ENCODE measurements at regions not wholly inside any gene's neighbourhood (a gene's known extent, or its start where the extent isn't known, plus 50 kb on each side); places are given as distances from the start of the nearest gene placed in this dataset.

DNA sequence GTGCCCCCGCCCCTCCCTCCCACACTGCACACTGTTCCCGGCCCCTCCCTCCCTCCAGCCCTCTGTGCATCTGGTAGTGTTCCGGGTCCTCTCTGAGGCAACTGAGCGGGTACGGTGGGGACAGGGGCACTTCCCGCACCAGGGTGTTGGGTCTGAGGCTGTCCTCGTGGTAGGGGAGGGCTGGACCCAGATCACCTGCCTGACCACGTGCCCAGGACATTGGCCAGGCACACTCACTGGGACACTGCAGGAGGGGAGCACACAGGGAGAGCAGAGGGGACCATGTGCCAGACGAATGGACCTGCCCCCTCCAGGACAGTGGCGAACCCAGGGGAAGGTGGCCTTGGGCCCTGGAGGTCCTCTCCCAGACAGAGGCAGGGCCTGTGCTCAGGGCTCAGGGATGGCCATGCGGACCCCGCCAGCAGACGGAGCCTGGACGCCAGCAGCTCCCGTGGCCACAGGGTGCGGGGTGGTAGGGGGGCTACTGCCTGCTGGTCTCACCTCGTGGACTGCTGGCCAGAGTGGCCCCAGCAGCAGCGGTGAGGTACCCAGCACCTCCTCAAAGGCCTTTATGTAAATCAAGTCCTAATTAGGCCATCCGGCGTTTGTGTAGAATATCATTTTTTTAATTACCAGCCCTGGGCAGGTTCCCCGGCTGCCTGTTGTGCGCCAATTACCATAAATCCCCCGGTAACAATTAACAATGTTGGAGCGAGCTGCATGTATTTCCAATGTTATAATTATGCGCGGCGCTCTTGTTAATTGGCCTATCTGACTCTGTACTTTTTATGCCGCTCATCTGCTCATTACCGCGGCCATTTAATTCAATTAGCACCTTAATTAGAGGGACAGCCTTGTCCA lies 106.9 kb downstream of the FAM53A start:
- Histone ChIP-seq H3K27me3 (ENCODE audit: control insufficient read depth, insufficient read depth, low read length) (peaks cover 5% of the 10 kb centered on the region), H3K36me3 (ENCODE audit: control insufficient read depth, insufficient read depth, low read length) (no peaks in the 10 kb centered on the region), H3K4me3 (ENCODE audit: low read length) (no peak overlapping the region), H3K27ac (ENCODE audit: low read depth, low read length) (no peak overlapping the region), H3K4me1 (ENCODE audit: control insufficient read depth, insufficient read depth, low read length) (no peaks in the 10 kb centered on the region), H3K9ac (ENCODE audit: low read length) (no peak overlapping the region)

DNA sequence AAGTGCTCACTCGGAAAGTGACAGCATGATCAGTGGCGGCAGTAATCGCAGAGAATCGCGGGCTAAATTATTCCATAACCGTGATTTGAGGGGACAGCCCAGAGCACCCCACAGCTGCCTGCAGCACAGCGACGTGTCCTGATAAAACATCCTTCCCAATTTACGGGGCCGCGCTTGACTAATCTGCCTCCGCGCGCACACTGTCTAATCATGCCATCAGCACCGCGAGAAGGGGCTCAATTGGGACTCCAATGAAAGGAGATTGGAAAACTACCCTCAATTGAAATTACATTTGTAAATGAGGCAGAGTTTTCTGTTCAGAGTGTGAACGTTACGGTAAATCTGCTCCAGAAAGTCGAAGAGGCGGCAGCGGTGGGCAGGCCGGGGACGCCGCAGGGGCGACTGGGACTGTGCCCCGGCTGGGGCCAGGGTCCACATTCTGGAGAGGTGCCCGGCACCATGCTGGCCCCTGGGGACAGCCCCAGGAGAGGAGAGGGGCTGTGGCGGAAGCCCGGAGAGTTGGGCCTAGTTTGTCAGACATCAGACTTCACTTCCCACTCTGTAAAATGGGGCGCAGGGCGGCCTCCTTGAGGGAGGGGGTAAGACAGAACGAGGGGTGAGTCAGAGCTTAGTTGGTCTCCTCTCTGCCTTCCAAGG lies 107.7 kb downstream of the FAM53A start:
- Histone ChIP-seq H3K27me3 (ENCODE audit: control insufficient read depth, insufficient read depth, low read length) (peaks cover 5% of the 10 kb centered on the region), H3K9ac (ENCODE audit: low read length) (no peak overlapping the region), H3K4me3 (ENCODE audit: low read length) (no peak overlapping the region), H3K36me3 (ENCODE audit: control insufficient read depth, insufficient read depth, low read length) (no peaks in the 10 kb centered on the region), H3K4me1 (ENCODE audit: control insufficient read depth, insufficient read depth, low read length) (no peaks in the 10 kb centered on the region), H3K27ac (ENCODE audit: low read depth, low read length) (no peak overlapping the region)

DNA sequence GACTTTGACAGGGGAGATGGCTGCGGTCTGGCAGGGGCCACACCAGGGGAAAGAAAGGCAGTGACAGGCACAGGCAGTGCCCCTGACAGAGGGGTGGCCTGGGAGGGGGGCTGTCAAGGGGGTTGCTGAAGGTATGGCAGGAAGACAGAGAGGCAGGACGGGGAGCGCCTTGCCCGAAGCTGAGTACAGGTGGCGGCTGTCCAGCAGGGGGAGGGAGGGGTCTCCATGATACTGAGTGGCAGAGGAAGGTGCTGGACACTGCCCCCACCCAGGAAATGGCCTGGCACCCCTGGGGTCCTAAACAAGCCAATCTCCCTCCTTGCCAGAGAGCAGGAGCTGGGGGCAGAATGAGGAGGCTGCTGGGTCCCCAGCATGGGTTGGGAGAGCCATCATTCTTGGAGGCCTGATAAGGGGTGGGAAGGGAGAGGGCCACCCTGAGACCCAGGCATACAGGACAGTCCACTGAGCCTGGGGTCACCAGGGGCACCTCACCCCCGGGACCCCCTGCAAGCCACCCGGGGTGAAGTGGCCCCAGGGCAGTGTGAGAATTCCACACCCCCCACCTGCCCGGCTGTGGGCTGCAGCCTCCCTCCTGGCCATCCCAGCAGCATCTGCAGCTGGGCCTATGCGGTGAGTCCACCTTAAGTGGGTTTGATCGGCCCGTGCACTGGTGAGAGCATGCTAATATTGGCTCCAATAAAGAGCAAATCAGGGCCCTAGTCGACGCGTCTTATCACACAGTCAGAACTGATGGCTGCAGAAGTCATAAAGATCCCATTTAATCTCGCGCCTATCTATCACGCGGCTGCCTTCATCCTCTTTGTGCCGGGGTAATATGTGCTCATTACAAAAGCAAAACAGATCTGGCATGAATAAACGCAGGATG lies 108.5 kb downstream of the FAM53A start:
- H3K27me3 ChIP-seq (ENCODE audit: control insufficient read depth, insufficient read depth, low read length), result peaks cover 5% of the 10 kb centered on the region
- H3K4me3 ChIP-seq (ENCODE audit: low read length), result no peak overlapping the region
- no peak overlapping the region for H3K27ac ChIP-seq (ENCODE audit: low read depth, low read length)
- H3K9ac ChIP-seq (ENCODE audit: low read length), result no peak overlapping the region
- no peaks in the 10 kb centered on the region for H3K36me3 ChIP-seq (ENCODE audit: control insufficient read depth, insufficient read depth, low read length)
- no peaks in the 10 kb centered on the region for H3K4me1 ChIP-seq (ENCODE audit: control insufficient read depth, insufficient read depth, low read length)

DNA sequence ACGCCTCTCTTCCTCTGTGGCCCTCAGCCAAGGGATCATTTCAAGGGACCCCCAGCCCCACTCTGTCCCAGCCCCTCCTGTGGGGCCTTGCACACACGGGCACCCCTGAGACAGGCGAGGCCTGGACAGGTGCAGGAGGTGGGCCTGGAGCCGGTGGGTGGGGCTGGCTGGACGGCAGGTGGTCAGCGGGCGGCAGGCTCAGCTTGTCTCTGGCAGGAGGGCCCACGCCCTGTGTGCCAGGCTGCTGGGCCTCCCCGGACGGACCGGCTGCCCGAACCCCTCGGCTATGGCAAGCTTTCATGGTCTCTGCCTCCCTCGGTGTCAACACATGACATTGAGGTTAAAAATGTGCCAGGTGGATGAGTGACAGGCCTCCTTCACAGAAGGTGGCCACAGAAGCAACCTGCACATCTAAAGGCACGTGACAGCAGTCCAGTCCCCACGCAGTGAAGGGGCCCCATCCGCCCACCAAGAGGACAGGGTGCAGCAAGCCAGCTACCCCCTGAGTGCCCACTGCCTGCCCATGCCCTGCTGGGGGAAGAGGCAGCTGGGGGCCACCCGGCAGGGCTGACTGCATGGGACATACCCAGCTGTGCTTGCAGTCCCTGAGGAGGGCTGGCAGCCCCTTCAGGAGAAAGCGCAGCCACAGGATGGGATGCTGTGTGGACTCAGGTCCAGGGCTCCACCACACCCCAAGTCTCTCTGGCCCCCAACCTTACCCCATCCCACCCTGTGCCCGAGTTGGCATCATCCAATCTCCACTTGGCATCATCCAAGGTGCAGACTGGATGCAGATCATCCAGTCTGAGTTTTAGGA lies 109.3 kb downstream of the FAM53A start:
- no peak overlapping the region for H3K4me3 ChIP-seq (ENCODE audit: low read length)
- H3K27me3 ChIP-seq (ENCODE audit: control insufficient read depth, insufficient read depth, low read length), result peaks cover 5% of the 10 kb centered on the region
- no peaks in the 10 kb centered on the region for H3K4me1 ChIP-seq (ENCODE audit: control insufficient read depth, insufficient read depth, low read length)
- no peak overlapping the region for H3K9ac ChIP-seq (ENCODE audit: low read length)
- H3K36me3 ChIP-seq (ENCODE audit: control insufficient read depth, insufficient read depth, low read length), result no peaks in the 10 kb centered on the region
- no peak overlapping the region for H3K27ac ChIP-seq (ENCODE audit: low read depth, low read length)

DNA sequence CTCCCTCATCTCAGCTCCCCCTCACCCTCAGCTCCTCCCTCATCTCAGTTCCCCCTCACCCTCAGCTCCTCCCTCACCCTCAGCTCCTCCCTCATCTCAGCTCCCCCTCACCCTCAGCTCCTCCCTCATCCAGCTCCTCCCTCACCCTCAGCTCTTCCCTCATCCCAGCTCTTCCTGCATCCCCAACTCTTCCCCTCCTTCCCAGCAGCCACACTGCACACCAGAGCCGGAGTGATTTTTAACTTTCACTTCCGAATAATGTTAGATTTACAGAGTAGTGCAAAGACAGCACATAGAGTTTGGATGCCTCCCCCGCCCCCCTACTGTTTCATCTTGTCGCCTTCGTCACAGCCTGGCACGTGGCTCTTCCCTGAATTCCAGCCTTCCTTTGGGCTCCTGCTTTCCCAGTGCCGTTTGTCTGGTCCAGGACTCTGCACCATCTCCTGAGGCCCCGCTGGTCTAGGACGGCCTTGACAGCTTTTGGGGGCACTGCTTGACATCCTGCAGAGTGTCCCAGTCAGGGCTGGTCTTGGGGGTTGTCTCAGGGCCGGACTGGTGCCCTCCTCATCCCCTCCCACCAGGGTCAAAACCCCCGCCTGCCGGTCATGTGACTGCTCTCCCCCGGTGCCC lies 110.2 kb downstream of the FAM53A start:
- Histone ChIP-seq H3K27me3 (ENCODE audit: control insufficient read depth, insufficient read depth, low read length) (peaks cover 8% of the 10 kb centered on the region), H3K9ac (ENCODE audit: low read length) (no peak overlapping the region), H3K4me1 (ENCODE audit: control insufficient read depth, insufficient read depth, low read length) (no peaks in the 10 kb centered on the region)

DNA sequence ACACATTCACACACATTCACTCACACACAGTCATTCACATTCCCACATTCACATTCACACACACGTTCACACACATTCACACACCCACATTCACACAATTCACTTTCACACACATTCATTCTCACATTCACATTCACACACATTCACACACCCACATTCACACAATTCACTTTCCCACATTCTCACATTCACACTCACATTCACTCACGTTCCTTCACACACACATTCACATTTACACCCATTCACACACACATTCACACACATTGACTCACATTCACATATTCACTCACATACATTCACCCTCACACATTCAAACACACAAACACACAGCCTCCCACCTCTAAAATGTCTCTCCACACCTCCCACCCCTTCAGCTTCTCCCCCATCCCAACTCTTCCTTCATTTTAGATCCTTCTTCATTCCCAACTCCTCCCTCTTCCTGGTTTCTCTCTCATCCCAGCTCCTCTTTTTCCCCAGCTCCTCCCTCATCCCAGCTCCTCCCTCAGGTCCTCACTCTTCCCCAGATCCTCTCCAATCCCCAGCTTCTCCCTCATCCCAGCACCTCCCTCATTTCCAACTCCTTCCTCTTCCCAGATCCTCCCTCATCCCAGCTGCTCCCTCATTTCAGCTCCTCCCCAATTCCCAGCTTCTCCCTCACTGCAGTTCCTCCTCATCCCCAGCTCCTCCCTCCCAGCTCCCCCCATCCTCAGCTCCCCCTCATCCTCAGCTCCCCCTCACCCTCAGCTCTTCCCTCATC lies 111.0 kb downstream of the FAM53A start:
- Histone ChIP-seq H3K36me3 (ENCODE audit: control insufficient read depth, insufficient read depth, low read length) (no peaks in the 10 kb centered on the region), H3K9ac (ENCODE audit: low read length) (no peak overlapping the region), H3K27ac (ENCODE audit: low read depth, low read length) (no peak overlapping the region), H3K27me3 (ENCODE audit: control insufficient read depth, insufficient read depth, low read length) (peaks cover 4% of the 10 kb centered on the region), H3K4me3 (ENCODE audit: low read length) (no peak overlapping the region), H3K4me1 (ENCODE audit: control insufficient read depth, insufficient read depth, low read length) (no peaks in the 10 kb centered on the region)

More for the DNA sequence above, 110.2 kb downstream of the FAM53A start:
- H3K4me3 ChIP-seq (ENCODE audit: low read length), result no peak overlapping the region
- no peaks in the 10 kb centered on the region for H3K36me3 ChIP-seq (ENCODE audit: control insufficient read depth, insufficient read depth, low read length)
- H3K27ac ChIP-seq (ENCODE audit: low read depth, low read length), result no peak overlapping the region

DNA sequence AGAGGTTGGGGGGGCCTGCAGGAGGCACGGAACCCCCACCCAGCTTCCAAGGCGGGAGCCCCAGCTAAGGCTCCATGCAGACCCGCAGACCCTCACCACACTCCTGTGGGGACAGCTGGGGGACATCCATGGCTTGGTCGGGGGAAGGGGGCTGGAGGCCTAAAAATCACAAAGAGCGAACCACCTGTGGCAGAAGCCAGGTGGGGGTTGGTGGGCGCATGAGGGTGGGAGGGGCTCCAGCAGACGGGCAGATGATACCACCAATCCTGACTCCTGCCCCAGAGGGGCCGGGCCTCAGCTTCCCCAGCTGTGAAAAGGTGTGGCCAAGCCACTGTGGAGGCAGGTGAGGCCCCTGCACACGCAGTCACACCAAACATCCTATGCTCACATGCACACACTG lies 111.6 kb downstream of the FAM53A start:
- Histone ChIP-seq H3K4me1 (ENCODE audit: control insufficient read depth, insufficient read depth, low read length) (no peaks in the 10 kb centered on the region), H3K27me3 (ENCODE audit: control insufficient read depth, insufficient read depth, low read length) (peaks cover 3% of the 10 kb centered on the region), H3K36me3 (ENCODE audit: control insufficient read depth, insufficient read depth, low read length) (no peaks in the 10 kb centered on the region), H3K27ac (ENCODE audit: low read depth, low read length) (no peak overlapping the region), H3K9ac (ENCODE audit: low read length) (no peak overlapping the region), H3K4me3 (ENCODE audit: low read length) (no peak overlapping the region)

DNA sequence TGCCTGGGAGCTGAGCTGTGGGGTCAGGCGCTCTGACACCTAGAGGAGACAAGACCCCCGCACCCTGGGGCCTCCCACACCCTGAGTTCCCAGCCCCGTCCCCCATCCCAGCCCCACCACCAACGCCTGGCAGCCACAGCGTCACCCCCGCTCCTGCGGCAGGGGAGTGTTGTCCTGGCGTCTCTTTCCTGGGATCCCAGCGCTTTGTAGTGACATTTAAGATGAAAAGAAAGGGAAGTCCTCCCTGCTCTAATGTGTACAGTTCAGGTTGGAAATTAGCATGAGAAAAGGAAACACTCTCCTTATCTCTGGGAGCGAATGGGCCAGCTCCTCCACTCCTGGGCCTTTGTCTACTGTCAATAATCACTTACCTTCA lies 112.1 kb downstream of the FAM53A start:
- no peak overlapping the region for H3K27ac ChIP-seq (ENCODE audit: low read depth, low read length)
- H3K4me1 ChIP-seq (ENCODE audit: control insufficient read depth, insufficient read depth, low read length), result no peaks in the 10 kb centered on the region
- H3K9ac ChIP-seq (ENCODE audit: low read length), result no peak overlapping the region
- no peaks in the 10 kb centered on the region for H3K36me3 ChIP-seq (ENCODE audit: control insufficient read depth, insufficient read depth, low read length)
- H3K4me3 ChIP-seq (ENCODE audit: low read length), result no peak overlapping the region
- H3K27me3 ChIP-seq (ENCODE audit: control insufficient read depth, insufficient read depth, low read length), result peaks cover 4% of the 10 kb centered on the region

DNA sequence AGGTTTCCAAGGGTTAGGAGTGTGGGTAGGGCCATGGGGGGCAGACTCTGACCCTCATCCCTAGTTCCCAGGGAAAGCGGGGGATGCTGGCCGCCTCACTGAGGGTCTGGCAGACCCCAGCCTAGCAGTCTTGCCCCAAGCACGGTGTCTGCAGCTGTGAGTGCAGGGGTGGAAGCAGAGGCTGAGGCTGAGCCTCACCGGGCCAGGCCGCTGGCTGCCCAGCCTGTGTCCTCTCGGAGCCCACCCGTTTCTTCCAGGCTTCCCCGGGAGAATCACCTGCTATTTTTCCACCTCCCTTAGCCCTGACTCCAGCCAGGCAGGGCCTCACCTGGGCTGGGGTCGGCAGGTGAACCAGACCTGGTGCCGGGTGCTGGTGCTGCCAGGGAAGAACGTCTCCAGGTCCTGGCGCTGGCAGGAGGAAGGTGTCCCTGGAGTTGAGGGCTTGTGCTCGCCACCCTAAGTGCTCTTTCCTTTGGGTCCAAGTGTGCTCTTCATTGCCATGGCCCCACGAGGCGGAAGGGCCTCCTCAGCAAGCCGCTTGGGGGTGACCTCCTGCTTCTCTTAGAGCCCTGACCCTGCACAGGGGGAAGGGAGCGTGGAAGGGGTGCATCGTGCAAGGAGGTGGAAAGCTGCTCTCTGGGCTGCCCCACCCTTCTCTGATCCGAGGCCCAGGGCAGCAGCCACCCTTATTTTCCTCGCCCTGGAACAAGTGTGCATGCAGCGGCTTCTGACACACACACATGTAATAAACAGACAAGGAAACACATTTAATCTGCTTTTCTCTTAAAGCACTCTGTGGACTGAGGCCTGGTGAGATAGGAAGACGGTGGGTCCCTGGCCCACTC lies 112.7 kb downstream of the FAM53A start:
- H3K4me1 ChIP-seq (ENCODE audit: control insufficient read depth, insufficient read depth, low read length), result no peaks in the 10 kb centered on the region
- H3K27ac ChIP-seq (ENCODE audit: low read depth, low read length), result no peak overlapping the region
- no peaks in the 10 kb centered on the region for H3K36me3 ChIP-seq (ENCODE audit: control insufficient read depth, insufficient read depth, low read length)
- no peak overlapping the region for H3K4me3 ChIP-seq (ENCODE audit: low read length)
- no peak overlapping the region for H3K9ac ChIP-seq (ENCODE audit: low read length)
- peaks cover 7% of the 10 kb centered on the region for H3K27me3 ChIP-seq (ENCODE audit: control insufficient read depth, insufficient read depth, low read length)

DNA sequence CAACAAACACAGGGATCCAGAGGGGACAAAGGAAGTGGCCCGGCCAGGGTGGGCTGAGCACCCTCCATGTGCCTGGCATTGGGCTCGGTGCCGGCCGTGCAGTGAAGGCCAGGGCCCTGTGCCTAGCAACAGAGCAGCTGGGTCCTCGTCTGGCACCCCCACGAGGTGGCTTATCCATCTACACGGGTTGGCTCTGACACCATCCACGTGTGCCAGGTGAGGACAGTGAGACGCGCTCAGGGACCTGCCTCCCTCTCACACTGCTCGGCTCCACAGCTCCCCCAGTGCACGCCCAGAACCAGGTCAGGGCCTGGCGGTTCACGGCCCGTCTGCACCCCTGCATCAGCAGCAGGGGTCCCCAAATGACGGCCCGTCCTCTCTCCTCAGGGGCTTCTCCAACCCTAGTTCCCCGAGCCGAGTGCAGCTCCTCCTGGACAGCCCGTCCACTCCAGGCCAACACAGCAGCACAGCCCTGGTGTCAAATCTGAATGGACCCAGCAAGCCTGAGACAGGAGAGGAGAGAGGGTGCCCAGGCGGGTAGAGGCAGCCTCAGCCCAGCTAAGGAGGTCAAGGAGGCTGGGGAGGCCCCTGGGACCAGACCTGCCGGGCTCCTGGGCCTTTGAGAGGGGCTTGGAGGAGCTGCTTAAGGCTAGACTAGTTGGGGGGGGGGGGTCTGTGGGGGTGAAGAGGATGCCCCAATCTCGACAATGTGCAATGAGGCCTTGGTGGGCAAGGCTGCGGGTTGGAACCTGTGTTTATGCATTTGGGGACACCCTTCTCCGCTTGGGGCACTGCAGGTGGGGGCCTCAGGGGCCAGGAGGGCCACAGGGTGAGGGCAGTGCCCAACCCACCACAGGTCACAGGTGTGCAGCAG lies 113.6 kb downstream of the FAM53A start:
- H3K36me3 ChIP-seq (ENCODE audit: control insufficient read depth, insufficient read depth, low read length), result no peaks in the 10 kb centered on the region
- H3K9ac ChIP-seq (ENCODE audit: low read length), result no peak overlapping the region
- H3K27me3 ChIP-seq (ENCODE audit: control insufficient read depth, insufficient read depth, low read length), result peaks cover 13% of the 10 kb centered on the region
- no peak overlapping the region for H3K4me3 ChIP-seq (ENCODE audit: low read length)
- no peaks in the 10 kb centered on the region for H3K4me1 ChIP-seq (ENCODE audit: control insufficient read depth, insufficient read depth, low read length)
- H3K27ac ChIP-seq (ENCODE audit: low read depth, low read length), result no peak overlapping the region
